CD4-positive, alpha-beta T cell (primary cell): ENCODE measurements at regions not wholly inside any gene's neighbourhood (a gene's known extent, or its start where the extent isn't known, plus 50 kb on each side); places are given as distances from the start of the nearest gene placed in this dataset.

ENCODE experiments used
- ATAC-seq: fragments of 200-7000 bp; cut with Tn5 transposase; one replicate; pipeline ENCODE4 v1.10.0; 2022; ENCODE audit warnings: mild to moderate bottlenecking; ENCODE audit not compliant: poor library complexity
- CTCF ChIA-PET: fragments of 350-600 bp; sonication (Branson Sonifier 250); formaldehyde crosslinking; loops from one replicate; lab custom pipeline; 2021; ENCODE audit warnings: antibody characterized with exemption, inconsistent platforms; lab: Charles Lee
- POLR2A ChIA-PET: fragments of 350-600 bp; sonication (Branson Sonifier 250); formaldehyde crosslinking; loops from one replicate; lab custom pipeline; 2021; ENCODE audit warnings: antibody characterized with exemption, inconsistent platforms; lab: Charles Lee
- DNase-seq, 14 experiments: peaks; one replicate each; pipeline ENCODE4 v3.0.0-alpha.2; 2013 to 2020; ENCODE audit warnings: mixed read lengths in 2 of 14
- H3K27ac ChIP-seq, 2 donors: one replicate each; pipeline versions ENCODE4 v1.5.1 to v1.7.0; 2013; ENCODE audit warnings: low read length in 2 of 2, low read depth in 1 of 2, mild to moderate bottlenecking in 1 of 2
- H3K27me3 ChIP-seq, 2 experiments: 1 replicate in 1 of 2; 2 replicates in 1 of 2; pipeline versions ENCODE4 v1.6.1 to v1.7.0; 2013; ENCODE audit warnings: low read length in 2 of 2, control low read depth in 1 of 2, mild to moderate bottlenecking in 1 of 2, moderate library complexity in 1 of 2; ENCODE audit not compliant: insufficient read depth in 2 of 2, control insufficient read depth in 1 of 2
- H3K36me3 ChIP-seq: one replicate; pipeline ENCODE4 v1.6.1; 2013; ENCODE audit warnings: low read length, control low read depth; ENCODE audit not compliant: insufficient read depth
- H3K4me1 ChIP-seq: one replicate; pipeline ENCODE4 v1.6.1; 2013; ENCODE audit warnings: low read length, control low read depth; ENCODE audit not compliant: insufficient read depth
- H3K4me3 ChIP-seq: one replicate; pipeline ENCODE4 v1.5.1; 2013; ENCODE audit warnings: mild to moderate bottlenecking, low read length, moderate library complexity
- H3K9me3 ChIP-seq, 2 experiments: 1 replicate in 1 of 2; 2 replicates in 1 of 2; pipeline versions ENCODE4 v1.6.1 to v1.7.0; 2013; ENCODE audit warnings: low read length in 2 of 2, mild to moderate bottlenecking in 2 of 2, control low read depth in 1 of 2, moderate library complexity in 1 of 2; ENCODE audit not compliant: control insufficient read depth in 1 of 2, insufficient read depth in 1 of 2
- H3K27ac Mint-ChIP-seq: one replicate; pipeline ENCODE4 v1.8.0; 2020; ENCODE audit warnings: mixed read lengths
- H3K27me3 Mint-ChIP-seq: one replicate; pipeline ENCODE4 v1.8.0; 2021; ENCODE audit warnings: mixed read lengths
- H3K36me3 Mint-ChIP-seq: one replicate; pipeline ENCODE4 v1.8.0; 2021; ENCODE audit warnings: low read depth, mixed read lengths
- H3K4me1 Mint-ChIP-seq: one replicate; pipeline ENCODE4 v1.8.0; 2021; ENCODE audit warnings: low read depth, mixed read lengths
- H3K4me3 Mint-ChIP-seq: one replicate; pipeline ENCODE4 v1.8.0; 2020; ENCODE audit warnings: mild to moderate bottlenecking, mixed read lengths
- H3K9me3 Mint-ChIP-seq: one replicate; pipeline ENCODE4 v1.8.0; 2020; ENCODE audit warnings: mixed read lengths
- intact Hi-C, 2 experiments: fragments of 100-400 bp; cut with DNase I in 1 of 2; cut with micrococcal nuclease in 1 of 2; formaldehyde crosslinking; loops; one replicate each; pipeline versions ENCODE4 v1.15.1 to v1.9.0; 2023 to 2025; cut with DNase I, micrococcal nuclease
- TF ChIP-seq, protein P1 (sequence below): fragments of 200-600 bp; IDR thresholded peaks from one replicate; pipeline ENCODE4 v1.8.0; 2022; ENCODE audit warnings: antibody characterized with exemption, mild to moderate bottlenecking

DNA sequence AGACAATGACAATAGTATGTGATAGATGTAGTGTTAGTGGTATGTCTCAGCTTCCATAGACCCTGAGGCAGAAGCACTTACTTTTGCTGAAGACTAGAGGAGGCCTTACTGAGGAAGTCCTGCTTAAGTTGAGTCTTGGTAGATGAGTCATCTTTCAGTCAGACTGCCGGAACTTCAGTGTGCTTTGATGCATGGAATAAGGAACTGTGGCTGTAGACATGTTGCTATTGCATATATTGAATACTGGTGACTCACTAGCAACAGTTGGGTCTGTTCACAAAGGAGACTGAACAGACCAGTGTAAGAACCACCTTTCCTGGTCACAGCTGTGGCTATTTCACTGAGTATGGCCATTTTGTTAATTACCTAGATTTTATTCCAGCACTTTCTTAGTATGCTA lies 1000.6 kb downstream of the OLFM4 start:
- H3K9me3 Mint-ChIP-seq = peaks cover 8% of the 10 kb centered on the region
- Histone ChIP-seq H3K9me3 (peaks cover 11 to 14% of the 10 kb centered on the region in 2 experiments), H3K27ac (no peak overlapping the region), H3K36me3 (no peaks in the 10 kb centered on the region), H3K4me1 (no peaks in the 10 kb centered on the region), H3K4me3 (no peak overlapping the region), H3K27me3 (no peaks in the 10 kb centered on the region)
- intact Hi-C loops = no loop called here
- H3K27me3 Mint-ChIP-seq = no peaks in the 10 kb centered on the region
- no peak overlapping the region for H3K4me3 Mint-ChIP-seq
- POLR2A ChIA-PET = no interaction called here
- ATAC-seq (no peak), DNase-seq (no peak)
- TF ChIP-seq, protein P1, sequence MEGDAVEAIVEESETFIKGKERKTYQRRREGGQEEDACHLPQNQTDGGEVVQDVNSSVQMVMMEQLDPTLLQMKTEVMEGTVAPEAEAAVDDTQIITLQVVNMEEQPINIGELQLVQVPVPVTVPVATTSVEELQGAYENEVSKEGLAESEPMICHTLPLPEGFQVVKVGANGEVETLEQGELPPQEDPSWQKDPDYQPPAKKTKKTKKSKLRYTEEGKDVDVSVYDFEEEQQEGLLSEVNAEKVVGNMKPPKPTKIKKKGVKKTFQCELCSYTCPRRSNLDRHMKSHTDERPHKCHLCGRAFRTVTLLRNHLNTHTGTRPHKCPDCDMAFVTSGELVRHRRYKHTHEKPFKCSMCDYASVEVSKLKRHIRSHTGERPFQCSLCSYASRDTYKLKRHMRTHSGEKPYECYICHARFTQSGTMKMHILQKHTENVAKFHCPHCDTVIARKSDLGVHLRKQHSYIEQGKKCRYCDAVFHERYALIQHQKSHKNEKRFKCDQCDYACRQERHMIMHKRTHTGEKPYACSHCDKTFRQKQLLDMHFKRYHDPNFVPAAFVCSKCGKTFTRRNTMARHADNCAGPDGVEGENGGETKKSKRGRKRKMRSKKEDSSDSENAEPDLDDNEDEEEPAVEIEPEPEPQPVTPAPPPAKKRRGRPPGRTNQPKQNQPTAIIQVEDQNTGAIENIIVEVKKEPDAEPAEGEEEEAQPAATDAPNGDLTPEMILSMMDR = no peak
- CTCF ChIA-PET = no interaction called here
- no peaks in the 10 kb centered on the region for H3K4me1 Mint-ChIP-seq
- no peaks in the 10 kb centered on the region for H3K36me3 Mint-ChIP-seq
- no peak overlapping the region for H3K27ac Mint-ChIP-seq

GRCh38 chr13:54029720-54030119 lies 1001.1 kb downstream of the OLFM4 start:
- Mint-ChIP-seq H3K4me1 (no peaks in the 10 kb centered on the region), H3K27ac (no peak overlapping the region), H3K9me3 (peaks cover 8% of the 10 kb centered on the region), H3K4me3 (no peak overlapping the region), H3K36me3 (no peaks in the 10 kb centered on the region), H3K27me3 (no peaks in the 10 kb centered on the region)
- intact Hi-C loops = no loop called here
- TF ChIP-seq, protein P1 = no peak
- ATAC-seq (no peak), DNase-seq (no peak)
- Histone ChIP-seq H3K36me3 (no peaks in the 10 kb centered on the region), H3K27ac (no peak overlapping the region), H3K4me3 (no peak overlapping the region), H3K9me3 (peaks cover 10 to 13% of the 10 kb centered on the region in 2 experiments), H3K27me3 (no peaks in the 10 kb centered on the region), H3K4me1 (no peaks in the 10 kb centered on the region)
- POLR2A ChIA-PET = no interaction called here
- CTCF ChIA-PET = no interaction called here

DNA sequence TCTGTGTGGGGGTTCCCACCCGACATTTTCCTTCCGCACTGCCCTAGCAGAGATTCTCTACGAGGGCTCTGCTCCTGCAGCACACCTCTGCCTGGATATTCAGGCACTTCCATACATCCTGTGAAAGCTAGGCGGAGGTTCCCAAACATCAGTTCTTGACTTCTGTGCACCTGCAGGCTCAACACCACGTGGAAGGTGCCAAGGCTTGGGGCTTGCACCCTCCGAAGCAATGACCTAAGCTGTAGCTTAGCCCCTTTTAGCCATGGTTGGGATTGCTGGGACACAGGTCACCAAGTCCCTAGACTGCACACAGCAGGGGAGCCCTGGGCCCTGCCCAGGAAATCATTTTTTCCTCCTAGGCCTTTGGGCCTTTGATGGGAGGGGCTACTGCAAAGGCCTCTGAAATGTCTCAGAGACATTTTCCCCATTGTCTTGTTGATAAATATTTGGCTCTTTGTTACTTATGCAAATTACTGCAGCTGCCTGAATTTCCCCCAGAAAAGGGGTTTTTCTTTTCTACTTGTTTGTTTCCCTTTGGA lies 1004.8 kb downstream of the OLFM4 start:
- no peaks in the 10 kb centered on the region for H3K27me3 ChIP-seq
- no peak overlapping the region for H3K4me3 Mint-ChIP-seq
- CTCF ChIA-PET = no interaction called here
- DNase-seq = no peak
- no peak for ATAC-seq
- intact Hi-C loops = no loop called here
- no peaks in the 10 kb centered on the region for H3K36me3 Mint-ChIP-seq
- no peak overlapping the region for H3K27ac Mint-ChIP-seq
- peaks cover 5% of the 10 kb centered on the region for H3K9me3 Mint-ChIP-seq
- TF ChIP-seq, protein P1 = no peak
- H3K27me3 Mint-ChIP-seq = no peaks in the 10 kb centered on the region
- peaks cover 6 to 7% of the 10 kb centered on the region in 2 experiments for H3K9me3 ChIP-seq
- no peak overlapping the region for H3K27ac ChIP-seq
- H3K36me3 ChIP-seq = no peaks in the 10 kb centered on the region
- POLR2A ChIA-PET = no interaction called here
- no peak overlapping the region for H3K4me3 ChIP-seq
- H3K4me1 Mint-ChIP-seq = no peaks in the 10 kb centered on the region
- no peaks in the 10 kb centered on the region for H3K4me1 ChIP-seq
